Prostate gland (tissue), 1 donor: ENCODE measurements at regions not wholly inside any gene's neighbourhood (a gene's known extent, or its start where the extent isn't known, plus 50 kb on each side); places are given as distances from the start of the nearest gene placed in this dataset.

Experiments
- POLR2A ChIP-seq: fragments of 450-650 bp; IDR thresholded peaks from one replicate; pipeline ENCODE4 v1.6.1; 2016; ENCODE audit warnings: antibody characterized with exemption, mild to moderate bottlenecking
- POLR2AphosphoS5 ChIP-seq: sonication (generic); formaldehyde crosslinking; IDR thresholded peaks from one replicate; pipeline ENCODE4 v1.6.1; 2017; ENCODE audit warnings: antibody characterized with exemption

DNA sequence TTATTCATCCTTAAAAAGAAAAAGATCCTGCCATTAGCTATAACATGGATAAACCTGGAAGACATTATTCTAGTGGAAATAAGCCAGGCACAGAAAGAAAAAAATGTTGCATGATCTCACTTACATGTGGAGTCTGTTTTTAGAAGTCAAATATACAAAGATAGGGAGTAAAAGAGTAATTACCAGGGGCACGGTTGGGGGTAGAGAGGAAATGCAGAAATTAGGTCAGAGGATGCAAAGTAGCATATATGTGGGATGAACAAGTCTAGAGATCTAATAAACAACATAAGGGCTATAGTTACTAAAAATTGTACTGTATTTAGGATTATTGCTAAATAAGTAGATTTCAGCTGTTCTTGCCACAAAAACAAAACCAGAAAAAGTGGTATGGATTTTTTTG is 61.4 kb upstream of the CD53 start:
- TF ChIP-seq POLR2A (no peak), POLR2AphosphoS5 (no peak)
